ENCODE measurements at regions not wholly inside any gene's neighbourhood (a gene's known extent, or its start where the extent isn't known, plus 50 kb on each side); places are given as distances from the start of the nearest gene placed in this dataset.

- no peak for FAIRE-seq
- Histone ChIP-seq H3K4me1 (replicated peaks in 1 of 4; ENCODE audit: control insufficient read depth in 3 of 4, insufficient read depth in 4 of 4, low read length in 3 of 4) (peaks cover 0 to 2% (median 0%) of the 10 kb centered on the region in 4 experiments; a peak in 1 of 7 replicates), H3K36me3 (ENCODE audit: control insufficient read depth in 2 of 4, insufficient read depth in 4 of 4, low read length in 3 of 4) (no peaks in the 10 kb centered on the region), H2AFZ (ENCODE audit: low read length) (no peak overlapping the region), H3K4me3 (ENCODE audit: extremely low read depth in 1 of 4, insufficient read depth in 2 of 4, low read depth in 3 of 4, low read length in 4 of 4) (no peak overlapping the region), H3K56ac (replicated peaks; ENCODE audit: insufficient read length, low read depth, low read length) (no peak overlapping the region), H3K4ac (replicated peaks; ENCODE audit: insufficient read length, low read depth, low read length) (no peak overlapping the region), H4K8ac (ENCODE audit: extremely low read depth, insufficient read depth, low read length) (no peak overlapping the region), H3K9me3 (ENCODE audit: insufficient read depth in 2 of 2, low read depth in 1 of 2, low read length in 1 of 2) (peaks cover 3 to 8% of the 10 kb centered on the region in 2 experiments; a peak in 2 of 4 replicates), H3K4me2 (ENCODE audit: insufficient read depth in 1 of 2, low read depth in 2 of 2, low read length in 2 of 2) (no peak overlapping the region), H2BK15ac (ENCODE audit: low read length) (no peak overlapping the region), H3K9ac (replicated peaks in 1 of 4; ENCODE audit: extremely low read depth in 1 of 4, low read depth in 3 of 4, low read length in 3 of 4) (no peak overlapping the region), H3K27ac (ENCODE audit: low read depth, low read length) (no peak overlapping the region), H3K23me2 (ENCODE audit: low read depth, low read length) (no peaks in the 10 kb centered on the region), H2BK5ac (ENCODE audit: low read depth, low read length) (no peak overlapping the region), H4K91ac (replicated peaks; ENCODE audit: insufficient read length, low read length) (no peak overlapping the region), H3K18ac (ENCODE audit: extremely low read depth, low read length) (no peak overlapping the region), H2BK12ac (ENCODE audit: low read depth, low read length) (no peak overlapping the region), H3K79me1 (ENCODE audit: low read depth, low read length) (no peaks in the 10 kb centered on the region), H2BK20ac (ENCODE audit: low read length) (no peak overlapping the region), H3K27me3 (replicated peaks in 1 of 4; ENCODE audit: control insufficient read depth in 3 of 4, extremely low read depth in 1 of 4, insufficient read depth in 3 of 4, low read length in 3 of 4) (no peaks in the 10 kb centered on the region), H3K14ac (ENCODE audit: insufficient read length) (no peak overlapping the region), H2AK5ac (ENCODE audit: low read depth, low read length) (no peak overlapping the region), H2BK120ac (replicated peaks; ENCODE audit: low read depth, low read length) (no peak overlapping the region), H3K79me2 (ENCODE audit: control insufficient read depth in 1 of 2, insufficient read depth in 2 of 2, low read length in 2 of 2) (no peaks in the 10 kb centered on the region), H3K23ac (ENCODE audit: insufficient read length) (no peak overlapping the region), H4K5ac (ENCODE audit: insufficient read length, low read depth, low read length) (no peak overlapping the region), H4K20me1 (replicated peaks in 1 of 2; ENCODE audit: control insufficient read depth in 1 of 2, insufficient read depth in 2 of 2, low read length in 2 of 2) (no peaks in the 10 kb centered on the region)
- no peak for DNase-seq (ENCODE audit: low read depth in 1 of 2, low spot score in 2 of 2)
- POLR2A ChIA-PET (ENCODE audit: partially characterized antibody): no interaction called here
- WGBS, 2 experiments (ENCODE audit: extremely low coverage in 1 of 2, insufficient coverage in 1 of 2, insufficient read length in 1 of 2, insufficient replicate concordance in 2 of 2, low coverage in 1 of 2, low lambda C conversion rate in 2 of 2, missing lambda C conversion rate in 1 of 2): 84% methylated on average over 3 of the region's 3 CpGs; no CpG with 5 or more reads in 1 of the 2 experiments
- CTCF ChIA-PET (ENCODE audit: partially characterized antibody): interaction anchor here (1.0 kb wide), 1 partner anchor 11 kb away, joined by 3 read pairs; no protein-coding TSS in a partner anchor
- TF ChIP-seq MAFK (IDR thresholded peaks at IDR 0.05; ENCODE audit: low read depth, low read length) (no peak), CTCF (IDR thresholded peaks at IDR 0.05; ENCODE audit: control extremely low read depth in 1 of 3, insufficient read depth in 1 of 3, low read depth in 1 of 3, low read length in 3 of 3) (no peak), TBP (IDR thresholded peaks at IDR 0.05; ENCODE audit: low read depth, low read length) (no peak), TEAD4 (IDR thresholded peaks at IDR 0.05; ENCODE audit: low read depth, low read length) (no peak)
Observed at GRCh38 chr7:68317476-68317875, 1280.8 kb upstream of the AUTS2 start.

Measured in H1 (cell line).